ENCODE measurements at regions not wholly inside any gene's neighbourhood (a gene's known extent, or its start where the extent isn't known, plus 50 kb on each side); places are given as distances from the start of the nearest gene placed in this dataset.
A peak's percentile ranks its signal among the peaks of the same experiment; 100 is the strongest.

DNA sequence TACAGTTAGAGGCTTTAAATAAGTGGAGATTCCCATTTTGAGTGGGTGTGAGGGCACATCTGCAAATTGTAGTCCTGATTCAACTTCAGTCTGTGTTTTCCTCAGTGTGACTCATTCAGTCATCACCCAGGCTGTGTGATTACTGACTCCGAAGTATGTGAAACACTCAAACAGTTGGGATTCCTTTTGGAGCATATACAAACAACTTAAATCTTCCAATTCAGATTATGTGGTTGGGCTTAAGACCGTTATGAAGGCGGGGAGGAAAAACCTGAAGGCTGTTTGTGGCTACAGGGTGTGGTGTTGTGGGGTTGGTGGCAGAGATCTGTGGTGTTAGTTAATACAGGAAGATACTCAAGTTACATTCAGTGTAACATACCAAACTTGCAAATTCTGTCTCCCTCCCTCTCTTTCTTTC is 259.7 kb upstream of the FERD3L start:
- no peaks in the 10 kb centered on the region for H3K9me3 Mint-ChIP-seq
- H3K4me3 Mint-ChIP-seq: peak overlapping the region in 1 of 2 donors; percentile 67

DNA sequence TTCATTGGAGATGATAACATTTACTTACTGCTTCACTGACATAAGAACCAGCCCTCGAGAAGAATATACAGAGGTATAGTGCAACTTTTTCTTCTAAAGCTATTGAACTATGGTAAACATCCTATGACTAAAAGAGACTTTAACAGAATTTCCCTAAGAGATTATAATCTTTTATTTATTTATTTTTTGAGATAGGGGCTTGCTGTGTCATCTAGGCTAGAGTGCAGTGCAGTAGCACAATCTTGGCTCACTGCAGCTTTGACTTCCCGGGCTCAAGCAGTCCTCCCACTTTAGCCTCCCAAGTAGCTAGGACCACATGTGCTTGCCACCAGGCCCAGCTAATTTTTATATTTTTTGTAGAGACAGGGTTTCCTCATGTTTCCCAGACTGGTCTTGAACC is 258.5 kb upstream of the FERD3L start:
- H3K4me2 ChIP-seq (replicated peaks; ENCODE audit: extremely low read depth, low read length, poor library complexity, severe bottlenecking): no peak overlapping the region
- peaks cover 13% of the 10 kb centered on the region for H3K4me1 Mint-ChIP-seq
- H3K4me1 ChIP-seq (ENCODE audit: control insufficient read depth in 1 of 2, insufficient read depth in 2 of 2, low read length in 2 of 2): peaks cover 9 to 10% of the 10 kb centered on the region in 2 donors
- H3K9me3 Mint-ChIP-seq: peaks cover 0 to 3% (median 0%) of the 10 kb centered on the region in 7 donors
- TF ChIP-seq, protein P1, sequence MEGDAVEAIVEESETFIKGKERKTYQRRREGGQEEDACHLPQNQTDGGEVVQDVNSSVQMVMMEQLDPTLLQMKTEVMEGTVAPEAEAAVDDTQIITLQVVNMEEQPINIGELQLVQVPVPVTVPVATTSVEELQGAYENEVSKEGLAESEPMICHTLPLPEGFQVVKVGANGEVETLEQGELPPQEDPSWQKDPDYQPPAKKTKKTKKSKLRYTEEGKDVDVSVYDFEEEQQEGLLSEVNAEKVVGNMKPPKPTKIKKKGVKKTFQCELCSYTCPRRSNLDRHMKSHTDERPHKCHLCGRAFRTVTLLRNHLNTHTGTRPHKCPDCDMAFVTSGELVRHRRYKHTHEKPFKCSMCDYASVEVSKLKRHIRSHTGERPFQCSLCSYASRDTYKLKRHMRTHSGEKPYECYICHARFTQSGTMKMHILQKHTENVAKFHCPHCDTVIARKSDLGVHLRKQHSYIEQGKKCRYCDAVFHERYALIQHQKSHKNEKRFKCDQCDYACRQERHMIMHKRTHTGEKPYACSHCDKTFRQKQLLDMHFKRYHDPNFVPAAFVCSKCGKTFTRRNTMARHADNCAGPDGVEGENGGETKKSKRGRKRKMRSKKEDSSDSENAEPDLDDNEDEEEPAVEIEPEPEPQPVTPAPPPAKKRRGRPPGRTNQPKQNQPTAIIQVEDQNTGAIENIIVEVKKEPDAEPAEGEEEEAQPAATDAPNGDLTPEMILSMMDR (IDR thresholded peaks at IDR 0.05): no peak
- no CpG with 5 or more reads among the region's 2 CpGs for WGBS (ENCODE audit: insufficient coverage)
- no peaks in the 10 kb centered on the region for H3K79me2 ChIP-seq (ENCODE audit: insufficient read depth, low read length)
- no peak overlapping the region for H2AFZ ChIP-seq (ENCODE audit: insufficient read depth, low read depth, low read length, poor library complexity, severe bottlenecking)
- H3K4me3 ChIP-seq (replicated peaks in 1 of 3; ENCODE audit: low read depth in 2 of 3, low read length in 3 of 3): no peak overlapping the region
- no peak overlapping the region for H3K9ac ChIP-seq (ENCODE audit: insufficient read depth, low read length, poor library complexity, severe bottlenecking)
- no peak overlapping the region for H3K27ac ChIP-seq (ENCODE audit: low read depth in 1 of 2, low read length in 2 of 2)
- no peak overlapping the region for H3K4me3 Mint-ChIP-seq
- intact Hi-C loops (cut with micrococcal nuclease): no loop called here
- H3K36me3 ChIP-seq (replicated peaks in 1 of 2; ENCODE audit: control insufficient read depth in 1 of 2, insufficient read depth in 2 of 2, low read length in 2 of 2): no peaks in the 10 kb centered on the region
- H3K27me3 Mint-ChIP-seq (ENCODE audit: low read depth in 3 of 3): peaks cover 0 to 1% (median 0%) of the 10 kb centered on the region in 3 donors
- no peaks in the 10 kb centered on the region for H3K36me3 Mint-ChIP-seq
- no peak overlapping the region for H3K27ac Mint-ChIP-seq
- DNase-seq: no peak
- no peaks in the 10 kb centered on the region for H3K27me3 ChIP-seq (ENCODE audit: control insufficient read depth in 2 of 2, insufficient read depth in 2 of 2, low read length in 2 of 2)
- H4K20me1 ChIP-seq (ENCODE audit: insufficient read depth, low read length): no peaks in the 10 kb centered on the region
- H3K9me3 ChIP-seq (replicated peaks in 1 of 2; ENCODE audit: control insufficient read depth in 1 of 2, insufficient read depth in 1 of 2, low read length in 2 of 2): no peaks in the 10 kb centered on the region

More for the DNA sequence above, 259.7 kb upstream of the FERD3L start:
- WGBS (ENCODE audit: insufficient coverage): no CpG with 5 or more reads among the region's 3 CpGs
- H3K36me3 ChIP-seq (replicated peaks in 1 of 2; ENCODE audit: control insufficient read depth in 1 of 2, insufficient read depth in 2 of 2, low read length in 2 of 2): no peaks in the 10 kb centered on the region
- Mint-ChIP-seq H3K27me3 (ENCODE audit: low read depth in 3 of 3) (no peaks in the 10 kb centered on the region), H3K27ac (peak overlapping the region in 2 of 7 donors; percentile 39 to 81), H3K36me3 (no peaks in the 10 kb centered on the region), H3K4me1 (peaks cover 11% of the 10 kb centered on the region)
- H4K20me1 ChIP-seq (ENCODE audit: insufficient read depth, low read length): no peaks in the 10 kb centered on the region
- no peak overlapping the region for H3K27ac ChIP-seq (ENCODE audit: low read depth in 1 of 2, low read length in 2 of 2)
- no peaks in the 10 kb centered on the region for H3K27me3 ChIP-seq (ENCODE audit: control insufficient read depth in 2 of 2, insufficient read depth in 2 of 2, low read length in 2 of 2)
- peaks cover 9 to 10% of the 10 kb centered on the region in 2 donors for H3K4me1 ChIP-seq (ENCODE audit: control insufficient read depth in 1 of 2, insufficient read depth in 2 of 2, low read length in 2 of 2)
- intact Hi-C loops (cut with micrococcal nuclease): no loop called here
- peak in 1 of 3 donors; percentile 38 for DNase-seq
- peak overlapping the region in 1 of 3 experiments; percentile 12 for H3K4me3 ChIP-seq (replicated peaks in 1 of 3; ENCODE audit: low read depth in 2 of 3, low read length in 3 of 3)
- peak overlapping the region; percentile 42 for H3K4me2 ChIP-seq (replicated peaks; ENCODE audit: extremely low read depth, low read length, poor library complexity, severe bottlenecking)
- peak overlapping the region; percentile 6 for H2AFZ ChIP-seq (ENCODE audit: insufficient read depth, low read depth, low read length, poor library complexity, severe bottlenecking)
- TF ChIP-seq, protein P1 (IDR thresholded peaks at IDR 0.05): no peak
- no peaks in the 10 kb centered on the region for H3K9me3 ChIP-seq (replicated peaks in 1 of 2; ENCODE audit: control insufficient read depth in 1 of 2, insufficient read depth in 1 of 2, low read length in 2 of 2)
- no peak overlapping the region for H3K9ac ChIP-seq (ENCODE audit: insufficient read depth, low read length, poor library complexity, severe bottlenecking)
- no peaks in the 10 kb centered on the region for H3K79me2 ChIP-seq (ENCODE audit: insufficient read depth, low read length)

Measured in CD14-positive monocyte (primary cell).